ENCODE measurements at regions not wholly inside any gene's neighbourhood (a gene's known extent, or its start where the extent isn't known, plus 50 kb on each side); places are given as distances from the start of the nearest gene placed in this dataset.

GRCh38 chr13:79791471-79792042 lies 310.6 kb downstream of the NDFIP2 start:
- no peaks in the 10 kb centered on the region for H3K27me3 ChIP-seq (ENCODE audit: insufficient read depth, low read length)
- no peaks in the 10 kb centered on the region for H3K4me1 Mint-ChIP-seq
- H3K36me3 Mint-ChIP-seq, result no peaks in the 10 kb centered on the region
- no peak overlapping the region for H3K27ac ChIP-seq (ENCODE audit: low read depth, low read length)
- H3K9me3 Mint-ChIP-seq, result peaks cover 0 to 4% (median 2%) of the 10 kb centered on the region in 8 donors
- no peak overlapping the region for H3K4me3 Mint-ChIP-seq
- ChIA-PET POLR2A (ENCODE audit: partially characterized antibody) (no interaction called here), CTCF (ENCODE audit: partially characterized antibody) (no interaction called here)
- no peak for DNase-seq
- H3K4me1 ChIP-seq (ENCODE audit: insufficient read depth, low read length), result no peaks in the 10 kb centered on the region
- H3K9me3 ChIP-seq (ENCODE audit: control insufficient read depth in 1 of 2, low read length in 2 of 2), result no peaks in the 10 kb centered on the region
- H3K4me3 ChIP-seq (ENCODE audit: low read length in 2 of 2), result no peak overlapping the region
- no peak overlapping the region for H3K27ac Mint-ChIP-seq
- H3K36me3 ChIP-seq (ENCODE audit: insufficient read depth, low read length), result no peaks in the 10 kb centered on the region
- no peaks in the 10 kb centered on the region for H3K27me3 Mint-ChIP-seq
- intact Hi-C loops (cut with micrococcal nuclease), result no loop called here

GRCh38 chr13:79786176-79786575 lies 305.2 kb downstream of the NDFIP2 start:
- CTCF ChIA-PET (ENCODE audit: partially characterized antibody), result no interaction called here
- no peaks in the 10 kb centered on the region for H3K9me3 ChIP-seq (ENCODE audit: control insufficient read depth in 1 of 2, low read length in 2 of 2)
- no peaks in the 10 kb centered on the region for H3K4me1 ChIP-seq (ENCODE audit: insufficient read depth, low read length)
- no peaks in the 10 kb centered on the region for H3K36me3 ChIP-seq (ENCODE audit: insufficient read depth, low read length)
- Mint-ChIP-seq H3K27ac (no peak overlapping the region), H3K9me3 (peaks cover 0 to 4% (median 0%) of the 10 kb centered on the region in 8 donors), H3K36me3 (no peaks in the 10 kb centered on the region), H3K4me1 (no peaks in the 10 kb centered on the region), H3K4me3 (no peak overlapping the region), H3K27me3 (no peaks in the 10 kb centered on the region)
- H3K27me3 ChIP-seq (ENCODE audit: insufficient read depth, low read length), result no peaks in the 10 kb centered on the region
- no peak overlapping the region for H3K27ac ChIP-seq (ENCODE audit: low read depth, low read length)
- H3K4me3 ChIP-seq (ENCODE audit: low read length in 2 of 2), result no peak overlapping the region
- POLR2A ChIA-PET (ENCODE audit: partially characterized antibody), result no interaction called here
- intact Hi-C loops (cut with micrococcal nuclease), result no loop called here
- no peak for DNase-seq

- DNase-seq, result no peak
- POLR2A ChIA-PET (ENCODE audit: partially characterized antibody), result no interaction called here
- H3K4me1 Mint-ChIP-seq, result no peaks in the 10 kb centered on the region
- H3K27me3 Mint-ChIP-seq, result no peaks in the 10 kb centered on the region
- Histone ChIP-seq H3K36me3 (ENCODE audit: insufficient read depth, low read length) (no peaks in the 10 kb centered on the region), H3K4me3 (ENCODE audit: low read length in 2 of 2) (no peak overlapping the region), H3K9me3 (ENCODE audit: control insufficient read depth in 1 of 2, low read length in 2 of 2) (no peaks in the 10 kb centered on the region), H3K27me3 (ENCODE audit: insufficient read depth, low read length) (no peaks in the 10 kb centered on the region), H3K27ac (ENCODE audit: low read depth, low read length) (no peak overlapping the region), H3K4me1 (ENCODE audit: insufficient read depth, low read length) (no peaks in the 10 kb centered on the region)
- no peak overlapping the region for H3K4me3 Mint-ChIP-seq
- no peaks in the 10 kb centered on the region for H3K36me3 Mint-ChIP-seq
- no peak overlapping the region for H3K27ac Mint-ChIP-seq
- intact Hi-C loops (cut with micrococcal nuclease), result no loop called here
- CTCF ChIA-PET (ENCODE audit: partially characterized antibody), result interaction anchor here (0.6 kb wide), 1 partner anchor 191 kb away, joined by 3 read pairs; no protein-coding TSS in a partner anchor
- H3K9me3 Mint-ChIP-seq, result peaks cover 0 to 3% (median 0%) of the 10 kb centered on the region in 8 donors
These were observed 301.7 kb downstream of the NDFIP2 start for GRCh38 chr13:79782541-79783205.

DNA sequence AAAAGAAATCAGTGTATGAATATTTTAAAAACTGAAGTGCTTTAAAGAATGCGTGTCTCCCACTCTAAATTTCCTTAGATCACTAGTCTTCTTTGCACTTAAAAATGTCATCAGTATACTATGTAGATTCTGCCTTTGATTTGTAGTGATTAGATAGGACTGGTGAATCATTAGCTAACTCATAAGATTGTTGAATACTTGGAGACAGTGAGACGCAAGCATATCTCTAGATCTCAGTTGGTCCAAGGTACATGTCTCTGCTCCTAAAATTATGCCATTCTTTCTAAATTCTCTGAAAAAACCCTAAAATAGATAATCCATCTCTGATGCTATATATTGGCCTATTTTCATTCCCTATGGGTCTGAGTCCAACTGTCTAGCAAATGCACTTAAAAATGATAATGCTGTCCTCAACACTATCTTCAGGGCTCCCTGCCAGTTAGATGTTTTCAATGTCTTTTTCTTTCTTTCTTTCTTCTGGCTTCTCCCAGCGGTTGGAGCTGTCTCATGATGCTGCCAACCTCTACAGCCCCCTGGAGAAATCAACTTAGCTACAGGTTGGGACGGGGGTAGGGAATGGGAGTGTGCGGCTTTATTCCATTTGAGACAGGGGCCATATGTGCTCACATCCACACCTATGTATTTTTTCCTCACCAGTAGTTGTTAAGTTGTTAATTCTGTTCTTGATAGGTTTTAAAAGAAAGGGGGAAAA lies 301.0 kb downstream of the NDFIP2 start:
- intact Hi-C loops (cut with micrococcal nuclease), result no loop called here
- POLR2A ChIA-PET (ENCODE audit: partially characterized antibody), result no interaction called here
- CTCF ChIA-PET (ENCODE audit: partially characterized antibody), result no interaction called here

DNA sequence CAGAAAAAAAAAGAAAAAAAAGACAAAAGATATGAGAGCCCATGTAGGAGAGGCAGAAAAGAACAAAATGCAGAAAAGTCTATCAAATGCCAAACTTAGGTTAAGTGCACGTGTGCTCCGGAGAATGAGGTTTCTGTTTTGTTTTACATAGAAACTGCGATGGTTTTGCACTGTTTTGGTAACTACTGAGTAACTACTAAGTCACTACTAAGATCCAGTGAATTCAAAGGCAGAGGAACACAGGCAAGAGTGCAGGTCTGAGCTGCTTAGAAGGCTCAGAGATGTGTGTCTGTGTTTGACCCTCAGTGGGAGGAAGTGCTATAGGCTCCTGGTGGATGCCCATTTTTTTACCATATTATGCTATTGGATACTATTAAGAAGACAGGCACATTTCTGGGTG lies 299.3 kb downstream of the NDFIP2 start:
- POLR2A ChIA-PET (ENCODE audit: partially characterized antibody), result no interaction called here
- intact Hi-C loops (cut with micrococcal nuclease), result no loop called here
- Histone ChIP-seq H3K27ac (ENCODE audit: low read depth, low read length) (no peak overlapping the region), H3K9me3 (ENCODE audit: control insufficient read depth in 1 of 2, low read length in 2 of 2) (no peaks in the 10 kb centered on the region), H3K36me3 (ENCODE audit: insufficient read depth, low read length) (no peaks in the 10 kb centered on the region), H3K4me1 (ENCODE audit: insufficient read depth, low read length) (no peaks in the 10 kb centered on the region), H3K4me3 (ENCODE audit: low read length in 2 of 2) (no peak overlapping the region), H3K27me3 (ENCODE audit: insufficient read depth, low read length) (no peaks in the 10 kb centered on the region)
- Mint-ChIP-seq H3K27me3 (no peaks in the 10 kb centered on the region), H3K4me1 (no peaks in the 10 kb centered on the region), H3K4me3 (no peak overlapping the region), H3K27ac (no peak overlapping the region), H3K36me3 (no peaks in the 10 kb centered on the region), H3K9me3 (peaks cover 0 to 5% (median 0%) of the 10 kb centered on the region in 8 donors)
- DNase-seq, result no peak
- CTCF ChIA-PET (ENCODE audit: partially characterized antibody), result no interaction called here

More for the DNA sequence above, 301.0 kb downstream of the NDFIP2 start:
- Mint-ChIP-seq H3K4me1 (no peaks in the 10 kb centered on the region), H3K9me3 (peaks cover 0 to 5% (median 0%) of the 10 kb centered on the region in 8 donors), H3K27me3 (no peaks in the 10 kb centered on the region), H3K36me3 (no peaks in the 10 kb centered on the region), H3K4me3 (no peak overlapping the region), H3K27ac (no peak overlapping the region)
- no peaks in the 10 kb centered on the region for H3K4me1 ChIP-seq (ENCODE audit: insufficient read depth, low read length)
- no peak overlapping the region for H3K4me3 ChIP-seq (ENCODE audit: low read length in 2 of 2)
- H3K9me3 ChIP-seq (ENCODE audit: control insufficient read depth in 1 of 2, low read length in 2 of 2), result no peaks in the 10 kb centered on the region
- H3K36me3 ChIP-seq (ENCODE audit: insufficient read depth, low read length), result no peaks in the 10 kb centered on the region
- no peaks in the 10 kb centered on the region for H3K27me3 ChIP-seq (ENCODE audit: insufficient read depth, low read length)
- no peak overlapping the region for H3K27ac ChIP-seq (ENCODE audit: low read depth, low read length)
- DNase-seq, result no peak

DNA sequence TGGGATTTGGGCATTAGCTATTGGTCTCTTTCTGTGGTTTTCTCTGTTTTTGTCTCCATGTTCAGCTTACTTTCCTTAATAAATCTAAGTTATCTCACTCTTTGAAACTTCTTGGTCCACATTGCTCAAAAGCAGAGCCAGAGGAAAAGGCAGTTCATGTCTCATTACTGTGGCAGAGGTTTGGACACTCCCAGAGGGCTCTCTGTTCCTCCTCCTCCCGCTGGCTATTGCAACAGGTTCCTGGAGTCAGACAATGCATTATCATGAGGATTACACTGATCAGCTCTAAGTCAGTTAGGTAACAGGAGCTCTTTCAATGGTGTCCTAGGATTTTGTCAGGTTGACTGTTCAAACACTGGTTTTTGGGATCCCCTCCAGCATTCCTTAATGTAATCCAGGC lies 298.8 kb downstream of the NDFIP2 start:
- H3K9me3 Mint-ChIP-seq, result peaks cover 0 to 5% (median 0%) of the 10 kb centered on the region in 8 donors
- H3K36me3 ChIP-seq (ENCODE audit: insufficient read depth, low read length), result no peaks in the 10 kb centered on the region
- no peak overlapping the region for H3K27ac ChIP-seq (ENCODE audit: low read depth, low read length)
- DNase-seq, result no peak
- no peaks in the 10 kb centered on the region for H3K4me1 ChIP-seq (ENCODE audit: insufficient read depth, low read length)
- no peak overlapping the region for H3K27ac Mint-ChIP-seq
- no peak overlapping the region for H3K4me3 ChIP-seq (ENCODE audit: low read length in 2 of 2)
- H3K4me3 Mint-ChIP-seq, result no peak overlapping the region
- no peaks in the 10 kb centered on the region for H3K36me3 Mint-ChIP-seq
- ChIA-PET CTCF (ENCODE audit: partially characterized antibody) (no interaction called here), POLR2A (ENCODE audit: partially characterized antibody) (no interaction called here)
- H3K27me3 Mint-ChIP-seq, result no peaks in the 10 kb centered on the region
- H3K4me1 Mint-ChIP-seq, result no peaks in the 10 kb centered on the region
- H3K27me3 ChIP-seq (ENCODE audit: insufficient read depth, low read length), result no peaks in the 10 kb centered on the region
- intact Hi-C loops (cut with micrococcal nuclease), result no loop called here
- H3K9me3 ChIP-seq (ENCODE audit: control insufficient read depth in 1 of 2, low read length in 2 of 2), result no peaks in the 10 kb centered on the region

GRCh38 chr13:79778741-79779460 lies 297.9 kb downstream of the NDFIP2 start:
- Mint-ChIP-seq H3K9me3 (peaks cover 0 to 5% (median 1%) of the 10 kb centered on the region in 8 donors), H3K4me3 (no peak overlapping the region), H3K27ac (no peak overlapping the region), H3K27me3 (no peaks in the 10 kb centered on the region), H3K4me1 (no peaks in the 10 kb centered on the region), H3K36me3 (no peaks in the 10 kb centered on the region)
- H3K4me1 ChIP-seq (ENCODE audit: insufficient read depth, low read length), result no peaks in the 10 kb centered on the region
- no peak overlapping the region for H3K4me3 ChIP-seq (ENCODE audit: low read length in 2 of 2)
- no peaks in the 10 kb centered on the region for H3K9me3 ChIP-seq (ENCODE audit: control insufficient read depth in 1 of 2, low read length in 2 of 2)
- POLR2A ChIA-PET (ENCODE audit: partially characterized antibody), result no interaction called here
- H3K36me3 ChIP-seq (ENCODE audit: insufficient read depth, low read length), result no peaks in the 10 kb centered on the region
- no peak for DNase-seq
- intact Hi-C loops (cut with micrococcal nuclease), result no loop called here
- CTCF ChIA-PET (ENCODE audit: partially characterized antibody), result no interaction called here
- H3K27me3 ChIP-seq (ENCODE audit: insufficient read depth, low read length), result no peaks in the 10 kb centered on the region
- no peak overlapping the region for H3K27ac ChIP-seq (ENCODE audit: low read depth, low read length)

Data from CD4-positive, alpha-beta memory T cell (primary cell).